Kasumi-1 (cell line): ENCODE measurements at regions not wholly inside any gene's neighbourhood (a gene's known extent, or its start where the extent isn't known, plus 50 kb on each side); places are given as distances from the start of the nearest gene placed in this dataset.

Experiments used
- DNase-seq, 2 experiments: peaks; one replicate each; lab custom pipeline; 2025; lab: John Stamatoyannopoulos, UW

- DNase-seq: no peak
Observed at GRCh38 chr6:105767541-105767940, 318.6 kb upstream of the PRDM1 start.

- no peak for DNase-seq
Observed at GRCh38 chr6:105765239-105765638, 320.9 kb upstream of the PRDM1 start.

- no peak for DNase-seq
Observed at GRCh38 chr6:105764315-105764714, 321.8 kb upstream of the PRDM1 start.

- DNase-seq: no peak
Observed at GRCh38 chr6:105763866-105764265, 322.3 kb upstream of the PRDM1 start.

GRCh38 chr6:105760746-105761145 is 325.4 kb upstream of the PRDM1 start:
- no peak for DNase-seq

- no peak for DNase-seq
Observed at GRCh38 chr6:105759946-105760345, 326.2 kb upstream of the PRDM1 start.

GRCh38 chr6:105759015-105759414 is 327.1 kb upstream of the PRDM1 start:
- no peak for DNase-seq

GRCh38 chr6:105757512-105758200 is 328.5 kb upstream of the PRDM1 start:
- DNase-seq: no peak

GRCh38 chr6:105755885-105756284 is 330.3 kb upstream of the PRDM1 start:
- no peak for DNase-seq

- DNase-seq: no peak
Observed at GRCh38 chr6:105753620-105754211, 332.4 kb upstream of the PRDM1 start.

GRCh38 chr6:105753207-105753606 is 332.9 kb upstream of the PRDM1 start:
- no peak for DNase-seq

GRCh38 chr6:105750089-105750488 is 336.0 kb upstream of the PRDM1 start:
- no peak for DNase-seq

- DNase-seq: no peak
Observed at GRCh38 chr6:105748737-105749161, 337.4 kb upstream of the PRDM1 start.

- no peak for DNase-seq
Observed at GRCh38 chr6:105747823-105748405, 338.2 kb upstream of the PRDM1 start.

- DNase-seq: peak; percentile 7 to 30
Observed at GRCh38 chr6:105746509-105746908, 339.6 kb upstream of the PRDM1 start.

- DNase-seq: peak; percentile 37 to 40
Observed at GRCh38 chr6:105746130-105746505, 340.0 kb upstream of the PRDM1 start.

- peak in 1 of 2 experiments; percentile 27 for DNase-seq
Observed at GRCh38 chr6:105745464-105746129, 340.5 kb upstream of the PRDM1 start.

GRCh38 chr6:105744815-105745214 is 341.3 kb upstream of the PRDM1 start:
- no peak for DNase-seq

- DNase-seq: no peak
Observed at GRCh38 chr6:105740946-105741645, 338.2 kb upstream of the PREP start.

GRCh38 chr6:105739764-105740163 is 336.9 kb upstream of the PREP start:
- no peak for DNase-seq

GRCh38 chr6:105733556-105734162 is 330.8 kb upstream of the PREP start:
- peak; percentile 50 to 65 for DNase-seq

GRCh38 chr6:105728995-105729394 is 326.1 kb upstream of the PREP start:
- no peak for DNase-seq
